H1 (cell line): ENCODE measurements at regions not wholly inside any gene's neighbourhood (a gene's known extent, or its start where the extent isn't known, plus 50 kb on each side); places are given as distances from the start of the nearest gene placed in this dataset.

Experiments
- CTCF ChIA-PET: fragments of 300-600 bp; sonication (Branson Sonifier 250); formaldehyde crosslinking; loops from one replicate; lab custom pipeline; 2021; ENCODE audit not compliant: partially characterized antibody; lab: Charles Lee
- POLR2A ChIA-PET: fragments of 300-600 bp; sonication (Branson Sonifier 250); formaldehyde crosslinking; loops from one replicate; lab custom pipeline; 2021; ENCODE audit warnings: inconsistent platforms; ENCODE audit not compliant: partially characterized antibody; lab: Charles Lee
- DNase-seq, 2 experiments: peaks; one replicate each; pipeline versions ENCODE4 v3.0.0 to v3.0.0-alpha.2; 2010 to 2022; ENCODE audit warnings: low spot score in 2 of 2, low read depth in 1 of 2, mixed read lengths in 1 of 2
- FAIRE-seq: peaks from 2 replicates; lab custom pipeline; 2011; peaks lifted over from hg19 to GRCh38; lab: Jason Lieb, UNC
- H2AFZ ChIP-seq: 2 replicates; pipeline ENCODE4 v1.8.1; 2012; ENCODE audit warnings: low read length, inconsistent platforms
- H2AK5ac ChIP-seq: 2 replicates; pipeline ENCODE4 v1.6.1; 2013; ENCODE audit warnings: low read depth, low read length
- H2BK120ac ChIP-seq: replicated peaks from 2 replicates; pipeline ENCODE3; 2013; ENCODE audit warnings: low read depth, low read length, inconsistent platforms
- H2BK12ac ChIP-seq: 2 replicates; pipeline ENCODE4 v1.6.1; 2013; ENCODE audit warnings: low read depth, low read length
- H2BK15ac ChIP-seq: 2 replicates; pipeline ENCODE4 v1.6.1; 2013; ENCODE audit warnings: low read length
- H2BK20ac ChIP-seq: 2 replicates; pipeline ENCODE4 v1.6.1; 2013; ENCODE audit warnings: low read length
- H2BK5ac ChIP-seq: 2 replicates; pipeline ENCODE4 v1.6.1; 2013; ENCODE audit warnings: low read depth, low read length
- H3K14ac ChIP-seq: 2 replicates; pipeline ENCODE4 v1.6.1; 2013; ENCODE audit warnings: inconsistent platforms; ENCODE audit not compliant: insufficient read length
- H3K18ac ChIP-seq: 2 replicates; pipeline ENCODE4 v1.6.1; 2013; ENCODE audit warnings: low read length; ENCODE audit errors: extremely low read depth
- H3K23ac ChIP-seq: 2 replicates; pipeline ENCODE4 v1.6.1; 2013; ENCODE audit warnings: inconsistent platforms; ENCODE audit not compliant: insufficient read length
- H3K23me2 ChIP-seq: 2 replicates; pipeline ENCODE4 v1.6.1; 2013; ENCODE audit warnings: low read depth, low read length
- H3K27ac ChIP-seq: 2 replicates; pipeline ENCODE4 v1.6.1; 2011; ENCODE audit warnings: low read depth, low read length, inconsistent platforms
- H3K27me3 ChIP-seq, 4 experiments: replicated peaks in 1 of 4; 1 replicate in 1 of 4; 2 replicates in 3 of 4; pipeline versions ENCODE4 v1.6.1 to v1.8.1; 2011 to 2013; ENCODE audit warnings: low read length in 3 of 4, mild to moderate bottlenecking in 3 of 4, inconsistent platforms in 2 of 4, mixed read lengths in 2 of 4, moderate library complexity in 1 of 4; ENCODE audit not compliant: control insufficient read depth in 3 of 4, insufficient read depth in 3 of 4; ENCODE audit errors: extremely low read depth in 1 of 4
- H3K36me3 ChIP-seq, 4 experiments: 2 replicates each; pipeline versions ENCODE4 v1.6.1 to v1.8.1; 2011 to 2013; ENCODE audit warnings: mild to moderate bottlenecking in 4 of 4, low read length in 3 of 4, moderate library complexity in 2 of 4, control low read depth in 1 of 4, inconsistent platforms in 1 of 4; ENCODE audit not compliant: insufficient read depth in 4 of 4, control insufficient read depth in 2 of 4
- H3K4ac ChIP-seq: replicated peaks from 2 replicates; pipeline ENCODE3; 2013; ENCODE audit warnings: low read length, low read depth, mixed read lengths, inconsistent platforms; ENCODE audit not compliant: insufficient read length
- H3K4me1 ChIP-seq, 4 experiments: replicated peaks in 1 of 4; 1 replicate in 1 of 4; 2 replicates in 3 of 4; pipeline versions ENCODE4 v1.6.1 to v1.8.1; 2011 to 2013; ENCODE audit warnings: low read length in 3 of 4, inconsistent platforms in 2 of 4, mixed read lengths in 1 of 4; ENCODE audit not compliant: insufficient read depth in 4 of 4, control insufficient read depth in 3 of 4
- H3K4me2 ChIP-seq, 2 experiments: 2 replicates each; pipeline versions ENCODE4 v1.6.1 to v1.8.1; 2011 to 2013; ENCODE audit warnings: low read depth in 2 of 2, low read length in 2 of 2, control low read depth in 1 of 2, inconsistent platforms in 1 of 2, mild to moderate bottlenecking in 1 of 2; ENCODE audit not compliant: insufficient read depth in 1 of 2
- H3K4me3 ChIP-seq, 4 experiments: fragments of 200-600, 300-600 bp in 1 of 4; sonication (generic), shearing (Covaris generic), sonication (Bioruptor Twin) in 1 of 4; 2 replicates each; pipeline versions ENCODE4 v1.5.1 to v1.8.1; 2011 to 2016; ENCODE audit warnings: low read length in 4 of 4, low read depth in 3 of 4, control low read depth in 2 of 4, inconsistent platforms in 2 of 4, mild to moderate bottlenecking in 2 of 4, mixed read lengths in 1 of 4, moderate library complexity in 1 of 4; ENCODE audit not compliant: insufficient read depth in 2 of 4; ENCODE audit errors: extremely low read depth in 1 of 4
- H3K56ac ChIP-seq: replicated peaks from 2 replicates; pipeline ENCODE3; 2013; ENCODE audit warnings: low read depth, mild to moderate bottlenecking, mixed read lengths, low read length, inconsistent platforms; ENCODE audit not compliant: insufficient read length
- H3K79me1 ChIP-seq: 2 replicates; pipeline ENCODE4 v1.6.1; 2013; ENCODE audit warnings: low read depth, low read length, control low read depth
- H3K79me2 ChIP-seq, 2 experiments: 2 replicates each; pipeline versions ENCODE4 v1.6.1 to v1.8.1; 2012 to 2013; ENCODE audit warnings: low read length in 2 of 2, mild to moderate bottlenecking in 2 of 2, inconsistent platforms in 1 of 2; ENCODE audit not compliant: insufficient read depth in 2 of 2, control insufficient read depth in 1 of 2
- H3K9ac ChIP-seq, 4 experiments: replicated peaks in 1 of 4; 1 replicate in 1 of 4; 2 replicates in 3 of 4; pipeline versions ENCODE4 v1.6.1 to v1.8.1; 2011 to 2013; ENCODE audit warnings: low read depth in 3 of 4, low read length in 3 of 4, control low read depth in 2 of 4, mild to moderate bottlenecking in 2 of 4, moderate library complexity in 2 of 4, inconsistent platforms in 1 of 4; ENCODE audit errors: extremely low read depth in 1 of 4
- H3K9me3 ChIP-seq, 2 experiments: 2 replicates each; pipeline versions ENCODE4 v1.6.1 to v1.8.1; 2012 to 2013; ENCODE audit warnings: mild to moderate bottlenecking in 2 of 2, moderate library complexity in 2 of 2, control low read depth in 1 of 2, inconsistent platforms in 1 of 2, low read depth in 1 of 2, low read length in 1 of 2, mixed read lengths in 1 of 2; ENCODE audit not compliant: insufficient read depth in 2 of 2
- H4K20me1 ChIP-seq, 2 experiments: replicated peaks in 1 of 2; 2 replicates each; pipeline versions ENCODE3 to v1.8.1; 2011 to 2013; ENCODE audit warnings: inconsistent platforms in 2 of 2, low read length in 2 of 2, mild to moderate bottlenecking in 1 of 2; ENCODE audit not compliant: insufficient read depth in 2 of 2, control insufficient read depth in 1 of 2
- H4K5ac ChIP-seq: 2 replicates; pipeline ENCODE4 v1.6.1; 2013; ENCODE audit warnings: low read length, low read depth, mixed read lengths, inconsistent platforms; ENCODE audit not compliant: insufficient read length
- H4K8ac ChIP-seq: 2 replicates; pipeline ENCODE4 v1.8.0; 2013; ENCODE audit warnings: mild to moderate bottlenecking, moderate library complexity, low read length, inconsistent platforms; ENCODE audit not compliant: insufficient read depth; ENCODE audit errors: extremely low read depth
- H4K91ac ChIP-seq: replicated peaks from 2 replicates; pipeline ENCODE3; 2013; ENCODE audit warnings: low read length, mixed read lengths, inconsistent platforms; ENCODE audit not compliant: insufficient read length
- CHD1 ChIP-seq: IDR thresholded peaks from 2 replicates; pipeline ENCODE4 v1.6.1; 2012; ENCODE audit warnings: low read depth, low read length, improper control_type of control experiment
- EZH2 ChIP-seq: fragments of 200-600 bp; sonication (generic); IDR thresholded peaks from 2 replicates; pipeline ENCODE4 v1.7.1; 2012; ENCODE audit warnings: low read depth, mild to moderate bottlenecking, moderate library complexity, low read length, inconsistent platforms; ENCODE audit not compliant: severe bottlenecking
- GABPA ChIP-seq: IDR thresholded peaks from 2 replicates; pipeline ENCODE4 v1.6.1; 2011; ENCODE audit warnings: mild to moderate bottlenecking, low read length, moderate library complexity, borderline replicate concordance; ENCODE audit not compliant: insufficient read depth
- GTF2F1 ChIP-seq: IDR thresholded peaks from 2 replicates; pipeline ENCODE4 v1.6.1; 2012; ENCODE audit warnings: low read depth, low read length, improper control_type of control experiment, borderline replicate concordance
- JUND ChIP-seq: IDR thresholded peaks from 2 replicates; pipeline ENCODE4 v1.6.1; 2011; ENCODE audit warnings: mild to moderate bottlenecking, improper control_type of control experiment, low read length
- KDM1A ChIP-seq: fragments of 200-600, 300-600 bp; sonication (generic); IDR thresholded peaks from 2 replicates; pipeline ENCODE4 v1.7.1; 2016; ENCODE audit warnings: mild to moderate bottlenecking, low read length, borderline replicate concordance
- MAFK ChIP-seq: IDR thresholded peaks from 2 replicates; pipeline ENCODE4 v1.6.1; 2012; ENCODE audit warnings: low read depth, mild to moderate bottlenecking, improper control_type of control experiment, low read length
- NANOG ChIP-seq: IDR thresholded peaks from 2 replicates; pipeline ENCODE4 v1.6.1; 2011; ENCODE audit warnings: low read length, low read depth, mild to moderate bottlenecking, inconsistent platforms; ENCODE audit not compliant: insufficient read depth, poor library complexity, severe bottlenecking
- NRF1 ChIP-seq: IDR thresholded peaks from 2 replicates; pipeline ENCODE4 v1.6.1; 2011; ENCODE audit warnings: mild to moderate bottlenecking, low read depth, low read length, improper control_type of control experiment
- PHF8 ChIP-seq: fragments of 200-600 bp; sonication (generic); conservative IDR thresholded peaks from 2 replicates; pipeline ENCODE4 v1.7.1; 2012; ENCODE audit warnings: low read depth, mild to moderate bottlenecking, inconsistent platforms, low read length, moderate library complexity
- SAP30 ChIP-seq: fragments of 300-600 bp; sonication (generic); IDR thresholded peaks from 2 replicates; pipeline ENCODE4 v1.7.1; 2012; ENCODE audit warnings: low read length, moderate library complexity, mild to moderate bottlenecking, inconsistent platforms; ENCODE audit not compliant: insufficient read depth, insufficient replicate concordance
- SP2 ChIP-seq: IDR thresholded peaks from 2 replicates; pipeline ENCODE4 v1.6.1; 2012; ENCODE audit warnings: mild to moderate bottlenecking, low read length, inconsistent platforms
- SP4 ChIP-seq: IDR thresholded peaks from 2 replicates; pipeline ENCODE4 v1.6.1; 2012; ENCODE audit warnings: low read length, inconsistent platforms
- SUZ12 ChIP-seq: fragments of 200-600 bp; sonication (generic); IDR thresholded peaks from 2 replicates; pipeline ENCODE4 v1.6.1; 2012; ENCODE audit warnings: mild to moderate bottlenecking, inconsistent platforms, low read length, moderate library complexity, mixed read lengths
- YY1 ChIP-seq: IDR thresholded peaks from 2 replicates; pipeline ENCODE4 v1.6.1; 2011; ENCODE audit warnings: low read depth, mild to moderate bottlenecking, low read length
- WGBS, 2 experiments: shearing (Covaris generic) in 1 of 2; methylation state at CpG; one replicate each; pipeline versions ENCODE4 v1.1.6 to v1.1.7; 2013 to 2015; ENCODE audit warnings: low lambda C conversion rate in 2 of 2, mixed read lengths in 2 of 2, inconsistent platforms in 1 of 2, low coverage in 1 of 2, missing lambda C conversion rate in 1 of 2; ENCODE audit not compliant: insufficient replicate concordance in 2 of 2, insufficient coverage in 1 of 2, insufficient read length in 1 of 2; ENCODE audit errors: extremely low coverage in 1 of 2, missing lambda C conversion rate in 1 of 2; 5-methylcytosine and 5-hydroxymethylcytosine counted together

- no peak overlapping the region for H3K14ac ChIP-seq
- H4K20me1 ChIP-seq, result no peaks in the 10 kb centered on the region
- no peaks in the 10 kb centered on the region for H3K27me3 ChIP-seq
- H2BK12ac ChIP-seq, result no peak overlapping the region
- no peak overlapping the region for H2BK20ac ChIP-seq
- ChIA-PET POLR2A (no interaction called here), CTCF (no interaction called here)
- H4K5ac ChIP-seq, result no peak overlapping the region
- H3K56ac ChIP-seq, result no peak overlapping the region
- H2AK5ac ChIP-seq, result no peak overlapping the region
- H3K36me3 ChIP-seq, result no peaks in the 10 kb centered on the region
- WGBS, 2 experiments, result 98% methylated on average over 5 of the region's 5 CpGs; no CpG with 5 or more reads in 1 of the 2 experiments
- no peak overlapping the region for H3K23ac ChIP-seq
- no peak overlapping the region for H3K4me2 ChIP-seq
- no peak for DNase-seq
- H3K4me1 ChIP-seq, result peaks cover 0 to 2% (median 0%) of the 10 kb centered on the region in 4 experiments; a peak in 1 of 7 replicates
- no peak overlapping the region for H2BK120ac ChIP-seq
- no peak overlapping the region for H4K91ac ChIP-seq
- no peak for FAIRE-seq
- no peak overlapping the region for H2BK15ac ChIP-seq
- no peak overlapping the region for H3K27ac ChIP-seq
- peaks cover 6% of the 10 kb centered on the region in 2 experiments; a peak in 2 of 4 replicates for H3K9me3 ChIP-seq
- no peak overlapping the region for H2BK5ac ChIP-seq
- H3K18ac ChIP-seq, result no peak overlapping the region
- no peaks in the 10 kb centered on the region for H3K23me2 ChIP-seq
- H4K8ac ChIP-seq, result no peak overlapping the region
- H3K9ac ChIP-seq, result no peak overlapping the region
- no peak overlapping the region for H2AFZ ChIP-seq
- H3K4ac ChIP-seq, result no peak overlapping the region
- no peak overlapping the region for H3K4me3 ChIP-seq
- H3K79me2 ChIP-seq, result no peaks in the 10 kb centered on the region
- H3K79me1 ChIP-seq, result no peaks in the 10 kb centered on the region
- TF ChIP-seq SUZ12, result no peak
- no peak for TF ChIP-seq MAFK
- no peak for TF ChIP-seq YY1
- TF ChIP-seq JUND, result no peak
- no peak for TF ChIP-seq GABPA
- TF ChIP-seq GTF2F1, result no peak
- TF ChIP-seq SAP30, result no peak
- no peak for TF ChIP-seq PHF8
- no peak for TF ChIP-seq SP4
- no peak for TF ChIP-seq NANOG
- no peak for TF ChIP-seq CHD1
- TF ChIP-seq SP2, result no peak
- TF ChIP-seq EZH2, result no peak
- no peak for TF ChIP-seq NRF1
- no peak for TF ChIP-seq KDM1A
Observed at GRCh38 chrX:39513836-39514235, 583.9 kb downstream of the BCOR start.
